Esophagus squamous epithelium (tissue), 5 donors: ENCODE measurements at regions not wholly inside any gene's neighbourhood (a gene's known extent, or its start where the extent isn't known, plus 50 kb on each side); places are given as distances from the start of the nearest gene placed in this dataset.

Experiments
- DNase-seq: peaks from one replicate; lab custom pipeline; 2025; lab: John Stamatoyannopoulos, UW
- H3K27ac ChIP-seq, 4 donors: fragments of 200-600 bp; sonication (generic); one replicate each; pipeline ENCODE4 v1.5.1; 2016 to 2019; ENCODE audit warnings: mild to moderate bottlenecking in 1 of 4
- H3K27me3 ChIP-seq, 4 donors: fragments of 200-600 bp; sonication (generic); 1 replicate in 3 of 4; 2 replicates in 1 of 4; pipeline versions ENCODE4 v1.5.1 to v1.6.0; 2017 to 2021; ENCODE audit warnings: antibody characterized with exemption in 1 of 4
- H3K36me3 ChIP-seq, 3 donors: fragments of 200-600 bp; sonication (generic); one replicate each; pipeline ENCODE4 v1.5.1; 2016 to 2019
- H3K4me1 ChIP-seq, 3 donors: fragments of 200-600 bp; sonication (generic); one replicate each; pipeline ENCODE4 v1.5.1; 2017 to 2019
- H3K4me3 ChIP-seq, 4 donors: fragments of 200-600 bp; sonication (generic); 1 replicate in 3 of 4; 2 replicates in 1 of 4; pipeline ENCODE4 v1.5.1; 2016 to 2019; ENCODE audit warnings: mild to moderate bottlenecking in 2 of 4, moderate library complexity in 1 of 4
- H3K9me3 ChIP-seq, 3 donors: fragments of 200-600 bp; sonication (generic); one replicate each; pipeline ENCODE4 v1.5.1; 2016 to 2019
- POLR2A ChIP-seq, 4 donors: fragments of 450-650 bp; IDR thresholded peaks; one replicate each; pipeline ENCODE4 v1.6.1; 2017; ENCODE audit warnings: antibody characterized with exemption in 4 of 4, mild to moderate bottlenecking in 4 of 4, moderate library complexity in 3 of 4
- WGBS, 2 donors: methylation state at CpG; one replicate each; pipeline ENCODE4 v1.1.5; 2018; 5-methylcytosine and 5-hydroxymethylcytosine counted together
- intact Hi-C: fragments of 100-400 bp; cut with DNase I; formaldehyde crosslinking; loops from one replicate; pipeline ENCODE4 v1.15.0; 2022
- TF ChIP-seq, protein P1 (sequence below), 6 experiments: fragments of 450-650 bp in 4 of 6; fragments of 200-600 bp in 2 of 6; sonication (generic) in 2 of 6; IDR thresholded peaks; one replicate each; pipeline ENCODE4 v1.5.1; 2016 to 2019; ENCODE audit warnings: antibody characterized with exemption in 6 of 6, mild to moderate bottlenecking in 4 of 6, moderate library complexity in 4 of 6
- donor health status: DM: yes; HTN: yes; CAD: no.

DNA sequence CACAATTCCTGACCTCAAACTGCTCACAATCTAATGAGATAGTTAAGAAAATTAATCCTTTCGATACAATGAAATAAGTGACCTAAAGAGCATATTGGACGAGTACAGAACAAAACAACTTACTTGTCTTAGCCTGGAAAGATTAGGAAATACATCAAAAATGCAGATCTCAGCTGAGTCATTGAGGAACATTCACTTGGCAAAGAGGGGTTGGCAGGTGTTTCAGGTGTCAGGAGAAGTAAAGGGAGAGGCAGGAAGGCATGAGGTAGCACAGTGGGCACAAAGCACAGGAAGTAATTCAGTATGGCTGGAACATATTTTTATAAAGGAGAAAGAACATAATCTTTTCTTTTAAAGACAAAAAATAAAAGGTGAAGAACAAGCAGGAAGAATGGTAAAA lies 628.8 kb upstream of the RGMB start:
- Histone ChIP-seq H3K36me3 (no peaks in the 10 kb centered on the region), H3K4me1 (no peaks in the 10 kb centered on the region), H3K4me3 (no peak overlapping the region), H3K27me3 (no peaks in the 10 kb centered on the region), H3K9me3 (no peaks in the 10 kb centered on the region), H3K27ac (no peak overlapping the region)
- 39% methylated on average over 2 of the region's 2 CpGs for WGBS, 2 donors
- intact Hi-C loops = no loop called here
- DNase-seq = no peak
- TF ChIP-seq POLR2A (IDR thresholded peaks at IDR 0.05) = no peak
- TF ChIP-seq, protein P1, sequence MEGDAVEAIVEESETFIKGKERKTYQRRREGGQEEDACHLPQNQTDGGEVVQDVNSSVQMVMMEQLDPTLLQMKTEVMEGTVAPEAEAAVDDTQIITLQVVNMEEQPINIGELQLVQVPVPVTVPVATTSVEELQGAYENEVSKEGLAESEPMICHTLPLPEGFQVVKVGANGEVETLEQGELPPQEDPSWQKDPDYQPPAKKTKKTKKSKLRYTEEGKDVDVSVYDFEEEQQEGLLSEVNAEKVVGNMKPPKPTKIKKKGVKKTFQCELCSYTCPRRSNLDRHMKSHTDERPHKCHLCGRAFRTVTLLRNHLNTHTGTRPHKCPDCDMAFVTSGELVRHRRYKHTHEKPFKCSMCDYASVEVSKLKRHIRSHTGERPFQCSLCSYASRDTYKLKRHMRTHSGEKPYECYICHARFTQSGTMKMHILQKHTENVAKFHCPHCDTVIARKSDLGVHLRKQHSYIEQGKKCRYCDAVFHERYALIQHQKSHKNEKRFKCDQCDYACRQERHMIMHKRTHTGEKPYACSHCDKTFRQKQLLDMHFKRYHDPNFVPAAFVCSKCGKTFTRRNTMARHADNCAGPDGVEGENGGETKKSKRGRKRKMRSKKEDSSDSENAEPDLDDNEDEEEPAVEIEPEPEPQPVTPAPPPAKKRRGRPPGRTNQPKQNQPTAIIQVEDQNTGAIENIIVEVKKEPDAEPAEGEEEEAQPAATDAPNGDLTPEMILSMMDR (IDR thresholded peaks at IDR 0.05) = no peak

DNA sequence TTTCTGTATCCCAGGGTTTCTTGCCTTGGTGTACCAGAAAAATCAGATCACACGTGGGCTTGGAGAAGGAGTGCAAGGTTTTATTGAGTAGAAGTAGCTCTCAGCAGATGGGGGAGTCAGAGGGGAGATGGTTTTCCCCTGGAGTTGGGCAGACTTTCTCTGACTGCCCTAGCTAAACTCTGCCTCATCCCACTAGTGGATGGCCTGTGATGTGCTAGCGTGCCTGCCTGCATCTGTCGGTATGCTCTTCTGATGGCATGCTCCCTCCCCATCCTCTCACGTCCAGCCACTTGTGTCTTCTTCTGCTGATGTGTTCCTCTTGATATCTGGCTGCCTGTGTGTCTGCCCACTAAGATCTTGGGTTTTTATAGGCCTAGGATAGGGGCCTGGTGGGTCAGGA lies 616.1 kb upstream of the RGMB start:
- no peaks in the 10 kb centered on the region for H3K36me3 ChIP-seq
- 91 to 92% methylated on average over 4 of the region's 4 CpGs for WGBS, 2 donors
- no peak overlapping the region for H3K4me3 ChIP-seq
- H3K27me3 ChIP-seq = no peaks in the 10 kb centered on the region
- H3K9me3 ChIP-seq = no peaks in the 10 kb centered on the region
- no peak overlapping the region for H3K27ac ChIP-seq
- intact Hi-C loops = no loop called here
- no peaks in the 10 kb centered on the region for H3K4me1 ChIP-seq
- no peak for DNase-seq
- TF ChIP-seq, protein P1 (IDR thresholded peaks at IDR 0.05) = no peak
- TF ChIP-seq POLR2A (IDR thresholded peaks at IDR 0.05) = no peak

DNA sequence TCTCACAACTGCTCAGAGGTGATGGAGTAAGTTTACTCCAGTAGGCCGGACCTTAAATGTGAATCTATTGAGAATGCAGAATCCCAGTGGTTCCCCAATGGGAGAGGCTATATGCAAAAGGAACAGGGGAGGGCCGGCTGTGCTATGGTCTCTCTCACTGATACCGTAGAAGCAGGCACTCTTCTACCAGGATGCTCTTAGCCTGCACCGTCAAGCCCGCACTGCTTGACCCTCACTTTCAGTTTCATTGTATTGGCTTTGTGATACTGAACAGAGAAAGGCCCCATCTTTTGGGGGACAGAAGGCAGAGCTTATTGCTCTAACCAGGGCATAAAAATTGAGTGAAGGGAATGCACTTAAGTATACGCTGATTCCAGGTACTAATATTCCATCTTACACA lies 615.0 kb upstream of the RGMB start:
- no peaks in the 10 kb centered on the region for H3K27me3 ChIP-seq
- H3K27ac ChIP-seq = no peak overlapping the region
- H3K36me3 ChIP-seq = no peaks in the 10 kb centered on the region
- H3K4me1 ChIP-seq = no peaks in the 10 kb centered on the region
- H3K4me3 ChIP-seq = no peak overlapping the region
- intact Hi-C loops = no loop called here
- 90 to 95% methylated on average over 5 of the region's 6 CpGs for WGBS, 2 donors
- no peak for DNase-seq
- H3K9me3 ChIP-seq = no peaks in the 10 kb centered on the region
- TF ChIP-seq, protein P1 (IDR thresholded peaks at IDR 0.05) = no peak
- no peak for TF ChIP-seq POLR2A (IDR thresholded peaks at IDR 0.05)

DNA sequence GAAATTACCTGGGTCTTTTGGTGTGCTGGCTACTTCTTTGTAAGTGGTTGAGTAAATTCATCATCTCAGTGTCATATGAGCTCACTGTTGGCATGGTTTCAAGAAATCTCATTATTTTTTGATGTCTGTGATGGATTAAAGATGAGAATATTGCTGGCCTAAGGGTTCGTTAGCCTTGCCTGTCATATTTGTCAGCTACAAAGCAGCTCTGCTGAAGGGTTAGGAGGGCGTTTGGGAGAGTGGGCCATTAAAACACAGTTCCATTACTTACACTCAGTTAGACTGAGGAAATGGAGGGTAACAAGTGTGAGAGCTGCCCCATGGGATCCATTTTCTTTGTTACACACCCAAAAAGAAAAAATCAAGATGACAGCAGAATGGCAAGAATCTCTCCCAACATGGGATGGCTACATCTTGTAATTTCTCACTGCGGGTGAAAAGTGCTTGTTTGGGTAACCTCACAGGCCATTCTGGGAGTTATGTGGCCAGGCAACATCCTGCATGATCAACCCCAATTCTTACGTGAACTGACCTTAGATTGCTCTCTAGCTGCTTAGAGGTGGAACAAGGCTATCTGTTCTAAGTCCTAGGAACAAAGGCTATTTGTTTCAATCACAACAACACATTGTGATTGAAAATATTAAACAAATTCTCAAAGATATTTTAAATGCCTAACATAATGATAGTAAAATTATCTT lies 609.5 kb upstream of the RGMB start:
- whole genome bisulfite sequencing, 2 donors = 49 to 50% methylated on average over 3 to 4 of the region's 4 CpGs
- H3K4me3 ChIP-seq = no peak overlapping the region
- H3K4me1 ChIP-seq = no peaks in the 10 kb centered on the region
- TF ChIP-seq, protein P1 (IDR thresholded peaks at IDR 0.05) = no peak
- no peak for TF ChIP-seq POLR2A (IDR thresholded peaks at IDR 0.05)
- H3K27me3 ChIP-seq = no peaks in the 10 kb centered on the region
- no peak for DNase-seq
- no peaks in the 10 kb centered on the region for H3K36me3 ChIP-seq
- intact Hi-C loops = no loop called here
- no peak overlapping the region for H3K27ac ChIP-seq
- no peaks in the 10 kb centered on the region for H3K9me3 ChIP-seq

DNA sequence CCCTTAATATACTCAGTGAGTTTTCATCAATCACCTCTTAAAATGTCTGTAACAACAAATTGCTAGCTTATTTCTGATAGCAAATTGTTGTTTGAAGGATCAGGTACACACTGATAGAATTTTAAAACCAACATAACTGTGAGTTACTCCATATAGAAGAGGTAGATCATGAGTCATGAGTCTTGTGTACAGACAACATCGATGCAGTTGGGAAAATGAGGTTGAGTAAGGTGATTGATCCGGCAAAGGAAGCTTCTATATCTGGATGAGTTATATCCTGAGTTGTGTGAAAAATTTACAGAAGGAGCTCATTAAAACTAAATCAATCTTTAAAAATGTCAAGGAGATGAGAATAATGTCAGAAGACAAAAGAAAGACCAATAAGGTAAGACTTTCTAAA lies 604.6 kb upstream of the RGMB start:
- Histone ChIP-seq H3K27ac (no peak overlapping the region), H3K36me3 (no peaks in the 10 kb centered on the region), H3K9me3 (no peaks in the 10 kb centered on the region), H3K4me3 (no peak overlapping the region), H3K4me1 (no peaks in the 10 kb centered on the region), H3K27me3 (no peaks in the 10 kb centered on the region)
- intact Hi-C loops = no loop called here
- TF ChIP-seq, protein P1 (IDR thresholded peaks at IDR 0.05) = no peak
- TF ChIP-seq POLR2A (IDR thresholded peaks at IDR 0.05) = no peak
- 74 to 82% methylated on average over 2 of the region's 2 CpGs for WGBS, 2 donors
- DNase-seq = no peak
